ENCODE measurements at regions not wholly inside any gene's neighbourhood (a gene's known extent, or its start where the extent isn't known, plus 50 kb on each side); places are given as distances from the start of the nearest gene placed in this dataset.

DNA sequence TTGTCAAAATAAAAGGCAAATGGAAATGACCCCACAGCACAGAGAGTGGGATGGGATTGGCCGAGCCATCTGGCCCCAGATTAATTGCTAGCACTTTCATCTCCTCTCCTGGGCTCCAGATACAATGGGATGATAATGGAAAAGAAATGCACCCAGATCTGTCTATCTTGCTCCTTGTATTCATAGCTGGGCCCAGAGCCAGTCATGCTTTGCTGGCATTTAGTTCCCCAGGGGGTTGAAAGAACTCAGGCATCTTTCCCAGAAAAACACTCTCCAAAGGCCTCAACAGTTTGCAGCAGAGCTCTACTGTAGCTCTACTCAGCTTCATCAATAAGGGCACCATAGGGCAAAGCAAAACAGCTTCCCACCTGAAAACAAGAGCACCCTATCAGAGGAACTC, 116.0 kb upstream of the FOXA2 start:
- TF ChIP-seq, protein P1, sequence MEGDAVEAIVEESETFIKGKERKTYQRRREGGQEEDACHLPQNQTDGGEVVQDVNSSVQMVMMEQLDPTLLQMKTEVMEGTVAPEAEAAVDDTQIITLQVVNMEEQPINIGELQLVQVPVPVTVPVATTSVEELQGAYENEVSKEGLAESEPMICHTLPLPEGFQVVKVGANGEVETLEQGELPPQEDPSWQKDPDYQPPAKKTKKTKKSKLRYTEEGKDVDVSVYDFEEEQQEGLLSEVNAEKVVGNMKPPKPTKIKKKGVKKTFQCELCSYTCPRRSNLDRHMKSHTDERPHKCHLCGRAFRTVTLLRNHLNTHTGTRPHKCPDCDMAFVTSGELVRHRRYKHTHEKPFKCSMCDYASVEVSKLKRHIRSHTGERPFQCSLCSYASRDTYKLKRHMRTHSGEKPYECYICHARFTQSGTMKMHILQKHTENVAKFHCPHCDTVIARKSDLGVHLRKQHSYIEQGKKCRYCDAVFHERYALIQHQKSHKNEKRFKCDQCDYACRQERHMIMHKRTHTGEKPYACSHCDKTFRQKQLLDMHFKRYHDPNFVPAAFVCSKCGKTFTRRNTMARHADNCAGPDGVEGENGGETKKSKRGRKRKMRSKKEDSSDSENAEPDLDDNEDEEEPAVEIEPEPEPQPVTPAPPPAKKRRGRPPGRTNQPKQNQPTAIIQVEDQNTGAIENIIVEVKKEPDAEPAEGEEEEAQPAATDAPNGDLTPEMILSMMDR (IDR thresholded peaks at IDR 0.05) = no peak
- no peak for TF ChIP-seq POLR2A (IDR thresholded peaks at IDR 0.05)

Measured in sigmoid colon (tissue), 3 donors.